PC-3 (cell line): ENCODE measurements at regions not wholly inside any gene's neighbourhood (a gene's known extent, or its start where the extent isn't known, plus 50 kb on each side); places are given as distances from the start of the nearest gene placed in this dataset.
"Not testable (repeated sequence)": the region's sequence is repeated elsewhere in the genome, so short reads cannot be mapped to it uniquely, and the experiment has no call there.

Experiments used
- CTCF ChIP-seq: fragments of 300-600 bp; sonication (generic); conservative IDR thresholded peaks from 2 replicates; pipeline ENCODE4 v1.5.1; 2017; ENCODE audit warnings: antibody characterized with exemption, low read depth, mild to moderate bottlenecking, low read length
- EZH2 ChIP-seq: fragments of 300-600 bp; sonication (generic); IDR thresholded peaks from one replicate; pipeline ENCODE4 v1.6.1; 2017; ENCODE audit warnings: antibody characterized with exemption, mild to moderate bottlenecking, low read length; ENCODE audit not compliant: unreplicated experiment
- EZH2phosphoT487 ChIP-seq: fragments of 300-600 bp; sonication (generic); IDR thresholded peaks from 2 replicates; pipeline ENCODE4 v1.6.1; 2018; ENCODE audit warnings: mild to moderate bottlenecking, antibody characterized with exemption, low read length, borderline replicate concordance

GRCh38 chr2:104979786-104980185 lies 58.1 kb upstream of the MRPS9 start:
- not testable (repeated sequence) for TF ChIP-seq CTCF, EZH2phosphoT487, EZH2
